Activated B cell treated with CpG ODN at 0.5 μM for 24 hours (primary cell): ENCODE measurements at regions not wholly inside any gene's neighbourhood (a gene's known extent, or its start where the extent isn't known, plus 50 kb on each side); places are given as distances from the start of the nearest gene placed in this dataset.

Experiments
- ATAC-seq: fragments of 200-7000 bp; cut with Tn5 transposase; one replicate; pipeline ENCODE4 v1.10.0; 2021; ENCODE audit warnings: low read depth, mild to moderate bottlenecking, moderate library complexity
- CTCF ChIA-PET: fragments of 350-600 bp; sonication (Branson Sonifier 250); formaldehyde crosslinking; loops from one replicate; lab custom pipeline; 2021; ENCODE audit warnings: antibody characterized with exemption; lab: Charles Lee
- POLR2A ChIA-PET: fragments of 350-600 bp; sonication (Branson Sonifier 250); formaldehyde crosslinking; loops from one replicate; lab custom pipeline; 2021; ENCODE audit warnings: antibody characterized with exemption; lab: Charles Lee
- DNase-seq: peaks from one replicate; pipeline ENCODE4 v3.0.0; 2022
- H3K27ac Mint-ChIP-seq: one replicate; pipeline ENCODE4 v1.8.0; 2020; ENCODE audit warnings: mixed read lengths
- H3K27me3 Mint-ChIP-seq: one replicate; pipeline ENCODE4 v1.8.0; 2021; ENCODE audit warnings: mixed read lengths
- H3K36me3 Mint-ChIP-seq: one replicate; pipeline ENCODE4 v1.8.0; 2021; ENCODE audit warnings: low read depth, mixed read lengths
- H3K4me1 Mint-ChIP-seq: one replicate; pipeline ENCODE4 v1.8.0; 2021; ENCODE audit warnings: mixed read lengths
- H3K4me3 Mint-ChIP-seq: one replicate; pipeline ENCODE4 v1.8.0; 2020; ENCODE audit warnings: mild to moderate bottlenecking, mixed read lengths
- H3K9me3 Mint-ChIP-seq: one replicate; pipeline ENCODE4 v1.8.0; 2020; ENCODE audit warnings: mixed read lengths
- CTCF ChIP-seq: fragments of 200-600 bp; IDR thresholded peaks from one replicate; pipeline ENCODE4 v1.8.0; 2022; ENCODE audit warnings: antibody characterized with exemption, mild to moderate bottlenecking
- intact Hi-C: fragments of 100-400 bp; cut with micrococcal nuclease; formaldehyde crosslinking; loops from one replicate; pipeline ENCODE4 v1.15.1; 2024

GRCh38 chr21:39080366-39080765 is 102.9 kb downstream of the PSMG1 start:
- DNase-seq (no peak), ATAC-seq (no peak)
- H3K4me1 Mint-ChIP-seq: no peaks in the 10 kb centered on the region
- CTCF ChIA-PET: no interaction called here
- no peaks in the 10 kb centered on the region for H3K36me3 Mint-ChIP-seq
- intact Hi-C loops: no loop called here
- H3K27ac Mint-ChIP-seq: no peak overlapping the region
- peaks cover 2% of the 10 kb centered on the region for H3K27me3 Mint-ChIP-seq
- peaks cover 2% of the 10 kb centered on the region for H3K9me3 Mint-ChIP-seq
- POLR2A ChIA-PET: no interaction called here
- no peak for TF ChIP-seq CTCF
- H3K4me3 Mint-ChIP-seq: no peak overlapping the region

GRCh38 chr21:39079617-39080016 is 103.6 kb downstream of the PSMG1 start:
- Mint-ChIP-seq H3K36me3 (no peaks in the 10 kb centered on the region), H3K9me3 (peaks cover 7% of the 10 kb centered on the region), H3K27ac (no peak overlapping the region), H3K27me3 (no peaks in the 10 kb centered on the region), H3K4me1 (no peaks in the 10 kb centered on the region), H3K4me3 (no peak overlapping the region)
- intact Hi-C loops: no loop called here
- no peak for DNase-seq
- ChIA-PET CTCF (no interaction called here), POLR2A (no interaction called here)
- no peak for ATAC-seq
- TF ChIP-seq CTCF: no peak

GRCh38 chr21:39078322-39079065 is 104.8 kb downstream of the PSMG1 start:
- POLR2A ChIA-PET: no interaction called here
- Mint-ChIP-seq H3K27ac (no peak overlapping the region), H3K27me3 (no peaks in the 10 kb centered on the region), H3K9me3 (peaks cover 10% of the 10 kb centered on the region), H3K4me1 (no peaks in the 10 kb centered on the region), H3K36me3 (no peaks in the 10 kb centered on the region), H3K4me3 (no peak overlapping the region)
- CTCF ChIA-PET: no interaction called here
- ATAC-seq: no peak
- TF ChIP-seq CTCF: no peak
- no peak for DNase-seq
- intact Hi-C loops: no loop called here

- no peaks in the 10 kb centered on the region for H3K4me1 Mint-ChIP-seq
- no peak overlapping the region for H3K4me3 Mint-ChIP-seq
- H3K27ac Mint-ChIP-seq: no peak overlapping the region
- ATAC-seq (no peak), DNase-seq (no peak)
- no peak for TF ChIP-seq CTCF
- intact Hi-C loops: no loop called here
- H3K36me3 Mint-ChIP-seq: no peaks in the 10 kb centered on the region
- H3K9me3 Mint-ChIP-seq: peaks cover 10% of the 10 kb centered on the region
- H3K27me3 Mint-ChIP-seq: no peaks in the 10 kb centered on the region
- POLR2A ChIA-PET: no interaction called here
- CTCF ChIA-PET: no interaction called here
Observed at GRCh38 chr21:39077876-39078275, 105.4 kb downstream of the PSMG1 start.

GRCh38 chr21:39074508-39074907 is 108.7 kb downstream of the PSMG1 start:
- Mint-ChIP-seq H3K27me3 (no peaks in the 10 kb centered on the region), H3K27ac (no peak overlapping the region), H3K4me3 (no peak overlapping the region)

More at GRCh38 chr21:39074508-39074907, 108.7 kb downstream of the PSMG1 start:
- H3K36me3 Mint-ChIP-seq: no peaks in the 10 kb centered on the region
- ChIA-PET POLR2A (no interaction called here), CTCF (no interaction called here)
- ATAC-seq (no peak), DNase-seq (no peak)
- H3K4me1 Mint-ChIP-seq: no peaks in the 10 kb centered on the region
- TF ChIP-seq CTCF: no peak
- intact Hi-C loops: no loop called here
- peaks cover 10% of the 10 kb centered on the region for H3K9me3 Mint-ChIP-seq
